ENCODE measurements at regions not wholly inside any gene's neighbourhood (a gene's known extent, or its start where the extent isn't known, plus 50 kb on each side); places are given as distances from the start of the nearest gene placed in this dataset.

DNA sequence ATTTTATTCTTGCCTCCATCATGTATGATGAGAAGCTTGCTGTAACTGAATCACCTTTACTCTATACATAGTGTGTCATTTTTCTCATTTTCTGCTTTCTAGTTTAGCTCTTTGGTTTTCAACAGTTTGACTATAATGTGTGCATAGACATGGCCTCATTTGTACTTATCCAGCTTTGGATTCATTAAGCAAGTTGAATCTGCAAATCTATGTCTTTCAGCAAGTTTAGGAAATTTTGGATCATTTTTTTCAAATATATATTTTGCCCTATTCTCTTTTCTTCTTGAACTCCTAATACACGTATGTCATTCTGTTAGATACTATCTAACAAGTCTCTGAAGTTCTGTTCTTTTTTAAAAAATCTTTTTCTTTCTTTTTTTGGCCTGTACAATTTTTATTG, 57.8 kb downstream of the PRLHR start:
- no peak for DNase-seq

DNA sequence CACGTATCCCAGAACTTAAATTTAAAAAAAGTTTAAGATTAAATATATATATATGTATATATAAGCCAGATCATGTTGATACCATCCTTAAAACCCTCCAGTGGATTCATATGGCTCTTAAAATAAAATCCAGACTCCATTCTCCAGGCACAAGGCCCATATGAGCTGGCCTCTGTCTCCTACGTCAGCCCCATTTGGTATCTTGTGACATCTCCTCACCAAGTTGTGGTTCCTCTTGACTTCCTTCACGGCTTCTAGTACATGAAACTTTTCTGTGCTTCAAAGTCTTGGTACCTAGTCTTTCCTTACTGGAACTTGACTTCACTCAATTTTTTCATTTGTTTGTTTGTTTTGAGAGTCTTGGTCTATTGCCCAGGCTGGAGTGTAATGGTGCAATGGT, 61.3 kb downstream of the PRLHR start:
- peak in 1 of 56 donors; percentile 1 for DNase-seq

DNA sequence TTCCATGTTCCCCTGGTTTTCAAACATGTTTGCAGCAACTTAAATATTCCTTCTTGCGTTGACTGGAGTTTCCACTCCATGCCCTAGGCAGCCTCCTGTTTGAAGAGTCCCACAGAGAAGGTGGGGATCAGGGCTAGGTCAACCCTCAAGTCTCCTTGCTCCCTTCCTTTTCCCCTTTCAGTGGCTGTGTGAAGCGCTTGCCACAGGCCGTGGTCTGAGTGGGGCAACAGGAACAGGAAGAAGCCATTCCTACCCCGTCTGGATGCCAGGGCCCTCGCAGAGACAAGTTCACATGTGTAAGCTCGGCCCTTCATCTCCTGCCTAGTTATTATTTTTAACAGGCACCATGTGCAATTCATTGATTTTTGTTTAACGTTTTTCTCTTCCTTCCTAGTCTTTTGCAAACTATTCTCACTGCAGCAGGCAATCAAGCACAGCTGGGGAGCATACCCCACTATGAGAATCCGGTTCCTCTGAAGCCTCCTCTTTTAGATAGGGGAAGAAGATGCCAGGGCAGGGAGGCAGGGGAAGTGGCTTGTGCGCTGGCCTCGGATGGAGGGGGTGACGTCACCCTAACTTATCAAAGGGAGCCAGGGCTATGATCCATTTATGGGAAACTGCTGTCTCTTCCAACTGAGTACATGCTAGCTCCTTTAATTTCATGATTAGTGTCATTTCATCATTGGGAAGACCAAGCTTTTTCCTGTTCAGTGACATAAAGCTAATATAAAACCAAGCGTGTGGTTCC, 64.2 kb downstream of the PRLHR start:
- peak in 3 of 56 donors; percentile 1 to 32 (median 6) for DNase-seq

DNA sequence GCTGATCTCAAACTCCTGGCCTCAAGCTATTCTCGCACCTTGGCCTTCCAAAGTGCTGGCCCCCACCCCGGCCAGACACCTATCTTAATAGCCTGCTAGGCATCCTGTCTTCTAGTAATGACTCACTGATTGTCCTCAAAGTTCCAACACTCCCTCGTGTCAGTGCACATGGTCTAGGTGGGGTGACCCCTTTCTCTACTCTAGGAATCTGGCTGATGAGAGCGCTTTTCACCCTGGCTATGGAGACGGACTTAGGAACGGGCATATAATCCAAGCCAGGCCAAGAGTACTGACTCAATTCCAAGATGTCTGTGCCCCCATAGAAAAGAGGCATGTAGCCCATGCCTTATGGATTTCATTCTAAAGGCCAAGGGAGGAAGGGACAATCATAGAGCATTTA, 67.0 kb downstream of the PRLHR start:
- no peak for DNase-seq

GRCh38 chr10:118523775-118524174, 71.7 kb downstream of the PRLHR start:
- DNase-seq = no peak

DNA sequence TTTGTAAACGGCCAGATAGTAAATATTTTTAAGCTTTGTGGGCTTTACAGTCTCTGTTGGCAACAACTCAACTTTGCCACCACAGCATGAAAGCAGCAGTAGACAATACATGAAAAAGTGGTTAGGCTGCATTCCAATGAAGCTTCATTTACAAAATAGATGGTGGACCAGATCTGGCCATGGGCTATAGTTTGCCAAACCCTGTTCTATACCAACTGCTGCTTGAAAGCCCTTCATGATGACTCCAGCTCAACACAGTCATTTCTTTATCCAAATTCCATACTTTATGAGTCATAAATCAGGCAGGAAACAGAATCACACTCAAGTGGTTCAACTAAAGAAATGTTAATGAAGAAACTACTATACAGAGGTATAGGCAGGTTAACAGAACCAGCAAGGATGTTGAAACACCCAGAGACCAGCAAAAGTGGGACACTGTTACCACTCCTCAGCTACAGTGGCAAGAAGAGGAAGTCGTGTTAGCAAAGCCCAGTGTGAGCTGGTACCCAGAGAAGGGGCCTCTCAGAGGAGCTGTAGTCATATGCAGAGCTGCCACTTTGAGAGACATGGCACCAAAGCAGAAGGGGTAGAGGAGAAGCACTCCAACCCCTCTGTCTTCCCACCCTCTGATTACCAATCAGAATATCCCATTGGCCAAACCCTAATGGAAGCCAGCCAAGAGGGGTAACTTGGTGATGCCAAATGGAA, 72.5 kb downstream of the PRLHR start:
- no peak for DNase-seq

- DNase-seq = no peak
Observed at GRCh38 chr10:118521415-118522117, 73.9 kb downstream of the PRLHR start.

- no peak for DNase-seq
Observed at GRCh38 chr10:118520116-118520742, 75.2 kb downstream of the PRLHR start.

- no peak for DNase-seq
Observed at GRCh38 chr10:118518095-118518494, 77.4 kb downstream of the PRLHR start.

DNA sequence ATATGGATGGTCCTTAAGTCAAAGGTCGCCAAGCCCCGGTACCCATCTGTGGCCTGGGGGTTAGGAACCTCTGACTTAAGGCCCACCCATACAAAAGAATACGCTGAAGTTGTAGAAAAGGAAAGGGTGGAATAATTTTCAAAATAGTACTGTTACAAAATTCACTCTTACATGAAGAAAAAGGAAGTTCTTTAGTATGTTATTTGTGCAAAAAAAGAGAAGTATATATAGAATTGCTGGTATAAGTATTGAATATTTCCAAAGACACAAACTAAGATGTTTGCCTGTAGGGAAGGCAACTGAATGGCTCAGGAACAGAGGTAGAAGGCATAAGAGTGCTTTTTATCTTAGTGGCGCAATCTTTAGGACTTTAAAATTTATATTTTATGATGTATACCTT, 78.7 kb downstream of the PRLHR start:
- no peak for DNase-seq

- no peak for DNase-seq
Observed at GRCh38 chr10:118513174-118513573, 82.3 kb downstream of the PRLHR start.

DNA sequence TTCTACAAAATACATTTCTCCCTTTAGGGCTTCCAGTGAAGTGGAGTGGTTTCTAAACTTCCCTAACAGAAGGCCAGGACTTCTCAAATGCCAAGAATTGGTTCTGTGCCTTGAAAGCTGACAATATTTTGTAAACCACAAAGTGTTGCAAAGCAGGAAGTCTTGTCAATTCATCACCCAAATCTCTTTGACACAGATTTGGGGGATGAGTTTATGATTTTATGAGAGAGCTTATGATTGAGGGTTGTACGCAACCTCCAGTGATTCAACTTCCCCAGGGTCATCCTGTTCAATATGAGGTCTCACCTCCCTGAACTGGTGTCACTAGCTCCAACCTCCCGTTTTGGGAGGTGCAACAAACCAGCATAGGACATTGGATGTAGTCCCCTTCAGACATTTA, 83.7 kb downstream of the PRLHR start:
- DNase-seq = no peak

GRCh38 chr10:118508863-118509262, 86.6 kb downstream of the PRLHR start:
- no peak for DNase-seq

DNA sequence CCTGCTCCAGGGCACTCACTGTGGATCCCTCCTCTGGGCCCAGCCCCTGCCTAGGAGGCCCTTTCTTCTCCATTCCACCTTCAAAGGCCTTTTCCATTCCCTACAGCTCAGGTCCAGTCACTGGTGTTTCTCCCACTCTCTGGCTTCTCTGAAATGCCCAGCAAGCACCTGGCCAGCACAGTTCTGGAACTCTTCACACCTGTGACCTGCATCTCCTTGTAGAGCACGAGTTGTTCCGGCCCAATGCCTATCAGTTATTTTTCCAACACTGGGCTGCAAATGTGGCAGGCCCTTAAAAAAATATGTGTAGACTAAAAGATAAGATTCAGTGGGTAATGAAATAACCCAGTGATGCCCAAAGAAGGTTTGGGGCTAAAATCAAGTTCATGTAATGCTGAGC, 87.1 kb downstream of the PRLHR start:
- no peak for DNase-seq

DNA sequence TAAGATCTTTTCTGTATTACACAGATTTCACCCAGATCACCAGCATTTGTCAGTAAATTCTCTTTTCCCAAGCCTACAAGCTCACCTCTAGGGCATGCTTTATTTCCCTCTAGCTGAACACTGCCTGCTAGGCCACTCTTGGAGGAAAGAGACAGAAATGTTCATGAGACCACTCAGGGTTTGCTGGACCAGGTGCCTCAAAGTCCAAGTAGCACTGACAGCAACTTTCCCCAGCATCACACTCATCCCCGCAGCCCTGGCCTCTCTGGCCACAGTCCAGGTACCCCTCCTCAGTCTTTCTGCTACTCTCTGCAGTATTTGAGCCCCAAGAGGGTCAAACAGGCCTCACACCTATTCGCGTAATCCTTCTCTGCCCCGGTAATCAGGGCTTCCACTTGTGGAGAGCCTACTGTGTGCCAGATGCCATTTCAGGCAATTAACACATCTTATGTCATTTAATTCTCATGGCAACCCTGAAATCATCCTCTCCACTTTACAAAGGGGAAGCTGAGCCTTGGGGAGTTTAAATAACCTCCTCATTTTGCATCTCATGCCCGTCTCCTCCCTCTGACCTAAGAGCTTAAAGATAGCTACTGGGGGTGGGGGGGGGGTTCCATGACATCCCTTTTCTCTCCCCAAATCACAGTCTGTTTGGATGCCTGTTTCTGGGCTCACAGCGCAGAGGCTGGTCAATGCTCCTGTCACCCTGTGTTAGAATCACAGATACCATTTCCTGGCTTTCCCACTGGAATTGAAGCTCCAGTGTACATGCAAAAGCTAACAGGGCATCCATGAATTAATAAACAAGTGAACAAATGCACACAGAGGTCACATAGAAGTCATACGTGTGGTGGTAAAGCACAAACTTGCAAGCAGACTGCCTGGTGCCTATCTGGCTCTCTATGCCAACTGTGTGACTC, 88.5 kb downstream of the PRLHR start:
- no peak for DNase-seq

GRCh38 chr10:118505363-118505762, 90.1 kb downstream of the PRLHR start:
- DNase-seq = no peak

DNA sequence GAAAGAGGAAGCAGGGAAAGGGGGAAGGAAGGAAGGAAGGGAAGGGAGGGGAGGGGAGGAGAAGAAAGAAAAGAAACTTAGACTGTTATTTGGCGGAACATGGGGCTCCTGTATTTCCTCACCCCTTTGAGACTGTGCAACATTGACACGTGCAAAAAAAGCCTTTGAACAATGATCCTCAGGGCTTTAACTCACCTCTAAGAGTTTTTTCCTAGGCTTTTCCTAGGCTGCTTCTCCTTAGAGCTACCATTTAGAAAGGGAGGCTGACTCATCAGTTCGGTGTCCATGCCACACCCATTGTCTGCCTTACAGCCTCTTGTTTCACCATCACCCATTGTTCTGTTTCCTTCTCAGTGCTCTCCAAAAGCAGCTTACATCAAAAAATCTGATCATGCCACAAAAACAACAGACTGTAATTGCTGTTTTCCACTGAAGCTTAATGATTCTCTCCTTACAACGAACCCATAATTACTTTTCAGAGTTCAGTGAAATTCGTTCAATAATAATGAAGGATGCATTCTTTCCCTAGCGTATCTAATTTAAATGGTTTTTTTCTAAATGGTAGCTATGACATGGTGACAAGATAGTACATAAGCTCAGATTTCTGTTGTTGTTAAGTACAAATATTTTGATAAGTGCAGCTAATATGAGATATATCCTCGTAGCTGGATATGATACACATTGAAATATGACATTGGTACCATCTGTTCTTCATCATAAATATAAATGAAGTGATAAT, 90.8 kb downstream of the PRLHR start:
- DNase-seq = no peak

GRCh38 chr10:118504044-118504443, 91.4 kb downstream of the PRLHR start:
- no peak for DNase-seq

- no peak for DNase-seq
Observed at GRCh38 chr10:118503192-118503591, 92.3 kb downstream of the PRLHR start.
